NCI-H1417 treated with DMSO at 0.1 percent for 48 hours (cell line): ENCODE measurements at regions not wholly inside any gene's neighbourhood (a gene's known extent, or its start where the extent isn't known, plus 50 kb on each side); places are given as distances from the start of the nearest gene placed in this dataset.

Experiments used
- DNase-seq: peaks from one replicate; lab custom pipeline; 2025; lab: John Stamatoyannopoulos, UW

- DNase-seq: no peak
Observed at GRCh38 chr2:67043781-67044478, 353.2 kb upstream of the ETAA1 start.

GRCh38 chr2:67046591-67046990 is 350.5 kb upstream of the ETAA1 start:
- no peak for DNase-seq

- no peak for DNase-seq
Observed at GRCh38 chr2:67048314-67048713, 348.8 kb upstream of the ETAA1 start.

GRCh38 chr2:67050622-67051021 is 346.5 kb upstream of the ETAA1 start:
- DNase-seq: no peak

GRCh38 chr2:67054728-67055127 is 342.4 kb upstream of the ETAA1 start:
- DNase-seq: peak; percentile 79

GRCh38 chr2:67055387-67056304 is 341.5 kb upstream of the ETAA1 start:
- no peak for DNase-seq

- no peak for DNase-seq
Observed at GRCh38 chr2:67057123-67057522, 340.0 kb upstream of the ETAA1 start.

GRCh38 chr2:67057901-67058703 is 339.0 kb upstream of the ETAA1 start:
- DNase-seq: no peak

GRCh38 chr2:67065046-67065445 is 332.1 kb upstream of the ETAA1 start:
- DNase-seq: no peak

- DNase-seq: no peak
Observed at GRCh38 chr2:67066782-67067181, 330.4 kb upstream of the ETAA1 start.

- no peak for DNase-seq
Observed at GRCh38 chr2:67067656-67068055, 329.5 kb upstream of the ETAA1 start.

- no peak for DNase-seq
Observed at GRCh38 chr2:67070826-67071225, 326.3 kb upstream of the ETAA1 start.

- no peak for DNase-seq
Observed at GRCh38 chr2:67075056-67075455, 322.1 kb upstream of the ETAA1 start.

- no peak for DNase-seq
Observed at GRCh38 chr2:67075530-67076238, 321.4 kb upstream of the ETAA1 start.

GRCh38 chr2:67076239-67076624 is 320.9 kb upstream of the ETAA1 start:
- no peak for DNase-seq

- DNase-seq: no peak
Observed at GRCh38 chr2:67079729-67080128, 317.4 kb upstream of the ETAA1 start.

- DNase-seq: no peak
Observed at GRCh38 chr2:67082813-67083212, 314.3 kb upstream of the ETAA1 start.

- DNase-seq: no peak
Observed at GRCh38 chr2:67083951-67084350, 313.2 kb upstream of the ETAA1 start.

- no peak for DNase-seq
Observed at GRCh38 chr2:67085146-67085545, 312.0 kb upstream of the ETAA1 start.

- DNase-seq: no peak
Observed at GRCh38 chr2:67091681-67092080, 305.5 kb upstream of the ETAA1 start.

GRCh38 chr2:67095121-67095520 is 302.0 kb upstream of the ETAA1 start:
- no peak for DNase-seq

GRCh38 chr2:67096886-67097285 is 300.2 kb upstream of the ETAA1 start:
- no peak for DNase-seq
